Natural killer cell (primary cell): ENCODE measurements at regions not wholly inside any gene's neighbourhood (a gene's known extent, or its start where the extent isn't known, plus 50 kb on each side); places are given as distances from the start of the nearest gene placed in this dataset.
"Not testable (repeated sequence)": the region's sequence is repeated elsewhere in the genome, so short reads cannot be mapped to it uniquely, and the experiment has no call there.

ENCODE experiments used
- ATAC-seq, 3 donors: fragments of 150-1000 bp in 2 of 3; fragments of 200-7000 bp in 1 of 3; cut with Tn5 transposase; 1 replicate in 1 of 3; 2 replicates in 2 of 3; pipeline ENCODE4 v1.10.0; 2021; ENCODE audit warnings: mild to moderate bottlenecking in 2 of 3, moderate library complexity in 2 of 3
- DNase-seq, 2 donors: peaks; one replicate each; pipeline versions ENCODE4 v3.0.0 to v3.0.0-alpha.2; 2013 to 2021; ENCODE audit warnings: mixed read lengths in 1 of 2
- H3K27ac ChIP-seq: one replicate; pipeline ENCODE4 v1.5.1; 2013; ENCODE audit warnings: mild to moderate bottlenecking, low read length
- H3K27me3 ChIP-seq: one replicate; pipeline ENCODE4 v1.6.1; 2013; ENCODE audit warnings: low read length; ENCODE audit not compliant: control insufficient read depth, insufficient read depth
- H3K36me3 ChIP-seq: one replicate; pipeline ENCODE4 v1.6.1; 2013; ENCODE audit warnings: low read length; ENCODE audit not compliant: control insufficient read depth, insufficient read depth
- H3K4me1 ChIP-seq: one replicate; pipeline ENCODE4 v1.6.1; 2013; ENCODE audit warnings: low read length; ENCODE audit not compliant: control insufficient read depth, insufficient read depth
- H3K4me3 ChIP-seq: one replicate; pipeline ENCODE4 v1.5.1; 2013; ENCODE audit warnings: low read length
- H3K9me3 ChIP-seq: one replicate; pipeline ENCODE4 v1.6.1; 2013; ENCODE audit warnings: low read length; ENCODE audit not compliant: control insufficient read depth, insufficient read depth
- H3K27ac Mint-ChIP-seq, 2 donors: one replicate each; pipeline ENCODE4 v1.8.0; 2022; ENCODE audit warnings: mild to moderate bottlenecking in 2 of 2, mixed read lengths in 2 of 2, moderate library complexity in 1 of 2
- H3K27me3 Mint-ChIP-seq, 2 donors: one replicate each; pipeline ENCODE4 v1.8.0; 2022; ENCODE audit warnings: low read depth in 2 of 2, mixed read lengths in 2 of 2
- H3K36me3 Mint-ChIP-seq: one replicate; pipeline ENCODE4 v1.8.0; 2022; ENCODE audit warnings: mixed read lengths
- H3K4me1 Mint-ChIP-seq, 2 donors: one replicate each; pipeline ENCODE4 v1.8.0; 2022; ENCODE audit warnings: mixed read lengths in 2 of 2
- H3K4me3 Mint-ChIP-seq: one replicate; pipeline ENCODE4 v1.8.0; 2022; ENCODE audit warnings: mild to moderate bottlenecking, moderate library complexity, mixed read lengths
- H3K9me3 Mint-ChIP-seq, 2 donors: one replicate each; pipeline ENCODE4 v1.8.0; 2022; ENCODE audit warnings: mixed read lengths in 2 of 2
- CTCF ChIP-seq: fragments of 200-600 bp; IDR thresholded peaks from one replicate; pipeline ENCODE4 v1.8.0; 2022; ENCODE audit warnings: antibody characterized with exemption
- WGBS: methylation state at CpG from one replicate; pipeline ENCODE4 v1.1.7; 2013; ENCODE audit warnings: missing lambda C conversion rate; ENCODE audit not compliant: insufficient coverage; 5-methylcytosine and 5-hydroxymethylcytosine counted together
- intact Hi-C: fragments of 100-400 bp; cut with micrococcal nuclease; formaldehyde crosslinking; loops from one replicate; pipeline ENCODE4 v1.14.2; 2022

DNA sequence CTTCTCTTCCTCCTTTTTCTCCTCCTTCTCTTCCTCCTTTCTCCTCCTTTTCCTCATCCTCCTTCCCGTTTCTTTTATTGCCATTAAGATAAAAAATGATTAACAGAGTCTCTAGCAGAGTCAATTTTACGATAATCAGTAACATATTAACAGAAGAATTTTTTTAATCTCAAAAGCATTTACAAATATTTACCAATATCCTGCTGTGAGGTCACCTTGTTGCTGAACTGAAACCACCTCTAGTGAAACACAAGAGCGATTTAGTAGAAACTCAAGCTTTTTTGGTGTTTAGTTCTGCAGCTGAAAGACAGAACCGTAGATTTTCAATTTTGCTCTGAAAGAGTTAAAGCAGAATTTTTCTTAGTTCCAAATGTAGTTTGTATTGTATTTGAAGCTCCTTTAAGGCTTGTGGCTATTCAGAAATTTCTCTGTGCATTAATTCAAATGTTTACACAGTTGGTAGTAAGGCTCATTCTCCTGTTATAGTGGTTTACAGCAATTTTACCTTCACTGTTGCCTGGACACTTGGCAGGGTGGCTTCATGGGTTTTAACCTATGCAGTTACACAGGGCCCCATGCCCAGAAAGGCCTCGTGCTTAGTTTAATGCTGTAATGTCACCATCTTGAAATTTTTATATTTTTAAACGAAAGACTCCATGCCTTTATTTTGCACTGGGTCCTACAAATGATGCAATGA is 1106.6 kb upstream of the FAM98A start:
- H3K4me3 Mint-ChIP-seq = no peak overlapping the region
- DNase-seq = no peak
- Histone ChIP-seq H3K27ac (no peak overlapping the region), H3K4me1 (no peaks in the 10 kb centered on the region), H3K27me3 (no peaks in the 10 kb centered on the region), H3K4me3 (no peak overlapping the region), H3K36me3 (no peaks in the 10 kb centered on the region), H3K9me3 (no peaks in the 10 kb centered on the region)
- H3K36me3 Mint-ChIP-seq = no peaks in the 10 kb centered on the region
- no peaks in the 10 kb centered on the region for H3K4me1 Mint-ChIP-seq
- peaks cover 10 to 14% of the 10 kb centered on the region in 2 donors for H3K9me3 Mint-ChIP-seq
- 75% methylated on average over 6 of the region's 6 CpGs for WGBS
- no peak overlapping the region for H3K27ac Mint-ChIP-seq
- no peaks in the 10 kb centered on the region for H3K27me3 Mint-ChIP-seq
- intact Hi-C loops = no loop called here
- ATAC-seq = no peak
- TF ChIP-seq CTCF = no peak

- Mint-ChIP-seq H3K4me1 (no peaks in the 10 kb centered on the region), H3K36me3 (no peaks in the 10 kb centered on the region), H3K27ac (no peak overlapping the region), H3K27me3 (no peaks in the 10 kb centered on the region), H3K4me3 (no peak overlapping the region), H3K9me3 (peaks cover 8 to 10% of the 10 kb centered on the region in 2 donors)
- Histone ChIP-seq H3K9me3 (no peaks in the 10 kb centered on the region), H3K27me3 (no peaks in the 10 kb centered on the region), H3K4me3 (no peak overlapping the region), H3K36me3 (no peaks in the 10 kb centered on the region), H3K4me1 (no peaks in the 10 kb centered on the region), H3K27ac (no peak overlapping the region)
- 88% methylated on average over 1 of the region's 2 CpGs for WGBS
- ATAC-seq (no peak), DNase-seq (no peak)
- intact Hi-C loops = no loop called here
- TF ChIP-seq CTCF = no peak
These were observed 1104.2 kb upstream of the FAM98A start for GRCh38 chr2:34703292-34703691.

DNA sequence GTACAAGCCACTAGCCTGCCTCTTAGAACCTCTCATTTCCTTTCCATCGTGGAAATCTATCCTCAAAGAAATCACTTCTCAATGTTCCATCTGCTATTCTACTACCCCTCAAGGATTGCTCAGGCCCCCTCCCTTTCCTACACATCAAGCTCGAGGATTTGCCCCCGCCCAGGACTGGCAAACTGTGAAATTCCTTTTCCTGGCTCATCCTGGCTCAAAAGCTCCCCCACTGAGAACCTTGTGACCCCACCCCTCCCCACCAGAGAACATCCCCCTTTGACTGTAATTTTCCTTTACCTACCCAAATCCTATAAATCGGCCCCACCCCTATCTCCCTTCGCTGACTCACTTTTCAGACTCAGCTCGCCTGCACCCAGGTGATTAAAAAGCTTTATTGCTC is 1103.3 kb upstream of the FAM98A start:
- H3K4me1 ChIP-seq, H3K27ac ChIP-seq, intact Hi-C loops, H3K4me3 ChIP-seq, H3K4me1 Mint-ChIP-seq, H3K27me3 ChIP-seq, H3K9me3 Mint-ChIP-seq, H3K36me3 ChIP-seq, H3K27me3 Mint-ChIP-seq, H3K4me3 Mint-ChIP-seq, ATAC-seq, H3K9me3 ChIP-seq, H3K36me3 Mint-ChIP-seq, H3K27ac Mint-ChIP-seq, DNase-seq: not testable (repeated sequence)
- WGBS = 69% methylated on average over 6 of the region's 6 CpGs

DNA sequence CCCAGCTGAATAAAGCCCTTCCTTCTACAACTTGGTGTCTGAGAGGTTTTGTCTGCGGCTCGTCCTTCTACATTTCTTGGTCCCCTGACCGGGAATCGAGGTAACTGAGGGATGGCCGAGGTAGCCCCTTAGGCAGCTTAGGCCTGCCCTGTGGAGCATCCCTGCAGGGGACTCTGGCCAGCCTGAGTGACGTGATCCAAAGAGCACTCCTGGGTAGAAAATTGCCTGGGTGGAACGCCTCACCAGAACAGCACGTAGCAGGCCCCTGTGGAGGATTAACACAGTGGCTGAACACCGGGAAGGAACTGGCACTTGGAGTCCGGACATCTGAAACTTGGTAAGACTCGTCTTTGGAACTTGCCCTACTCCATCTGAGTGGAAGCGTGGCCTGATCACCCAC is 1078.5 kb upstream of the FAM98A start:
- H3K27ac ChIP-seq, H3K4me3 ChIP-seq, H3K9me3 Mint-ChIP-seq, H3K4me1 Mint-ChIP-seq, DNase-seq, H3K27ac Mint-ChIP-seq, H3K4me3 Mint-ChIP-seq, H3K4me1 ChIP-seq, ATAC-seq, H3K27me3 Mint-ChIP-seq, H3K36me3 ChIP-seq, H3K9me3 ChIP-seq, intact Hi-C loops, H3K27me3 ChIP-seq, H3K36me3 Mint-ChIP-seq: not testable (repeated sequence)
- WGBS = 90% methylated on average over 12 of the region's 12 CpGs

DNA sequence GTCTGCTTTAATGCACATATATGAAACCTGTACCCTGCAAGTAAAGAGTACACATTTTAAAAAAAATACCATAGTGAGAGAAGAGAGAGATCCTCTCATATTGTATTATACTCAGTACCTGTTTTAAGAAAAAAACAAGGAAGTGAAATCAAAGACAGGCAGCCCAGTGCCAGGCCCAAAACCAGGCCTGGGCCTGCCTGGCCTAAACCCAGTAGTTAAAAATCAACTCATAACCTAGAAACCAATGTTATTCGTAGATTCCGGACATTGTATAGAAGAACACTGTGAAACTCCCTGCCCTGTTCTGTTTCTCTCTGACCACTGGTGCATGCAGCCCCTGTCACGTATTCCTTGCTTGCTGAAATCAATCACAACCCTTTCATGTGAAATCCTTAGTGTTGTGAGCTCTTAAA is 1078.0 kb upstream of the FAM98A start:
- ATAC-seq, H3K4me1 Mint-ChIP-seq, DNase-seq, intact Hi-C loops, H3K27me3 ChIP-seq, H3K36me3 ChIP-seq, H3K36me3 Mint-ChIP-seq, H3K9me3 ChIP-seq, H3K4me1 ChIP-seq, H3K27me3 Mint-ChIP-seq, H3K4me3 ChIP-seq, H3K27ac ChIP-seq, H3K27ac Mint-ChIP-seq, H3K4me3 Mint-ChIP-seq: not testable (repeated sequence)
- 89% methylated on average over 3 of the region's 3 CpGs for WGBS
- H3K9me3 Mint-ChIP-seq = peaks cover 7 to 10% of the 10 kb centered on the region in 2 donors
